ENCODE measurements at regions not wholly inside any gene's neighbourhood (a gene's known extent, or its start where the extent isn't known, plus 50 kb on each side); places are given as distances from the start of the nearest gene placed in this dataset.

GRCh38 chr7:153190452-153190851 is 430.9 kb downstream of the ACTR3B start:
- TF ChIP-seq CTCF (conservative IDR thresholded peaks at IDR 0.05 in 1 of 2, IDR thresholded peaks at IDR 0.05 in 1 of 2; ENCODE audit: extremely low read depth in 1 of 2, insufficient read depth in 1 of 2, low read depth in 1 of 2, low read length in 2 of 2) (no peak), EZH2 (IDR thresholded peaks at IDR 0.05; ENCODE audit: borderline replicate concordance, low read length) (no peak)
